Kidney capillary endothelial cell (primary cell): ENCODE measurements at regions not wholly inside any gene's neighbourhood (a gene's known extent, or its start where the extent isn't known, plus 50 kb on each side); places are given as distances from the start of the nearest gene placed in this dataset.

ENCODE experiments used
- DNase-seq: peaks from one replicate; pipeline ENCODE4 v3.0.0-alpha.2; 2018; ENCODE audit warnings: low spot score

DNA sequence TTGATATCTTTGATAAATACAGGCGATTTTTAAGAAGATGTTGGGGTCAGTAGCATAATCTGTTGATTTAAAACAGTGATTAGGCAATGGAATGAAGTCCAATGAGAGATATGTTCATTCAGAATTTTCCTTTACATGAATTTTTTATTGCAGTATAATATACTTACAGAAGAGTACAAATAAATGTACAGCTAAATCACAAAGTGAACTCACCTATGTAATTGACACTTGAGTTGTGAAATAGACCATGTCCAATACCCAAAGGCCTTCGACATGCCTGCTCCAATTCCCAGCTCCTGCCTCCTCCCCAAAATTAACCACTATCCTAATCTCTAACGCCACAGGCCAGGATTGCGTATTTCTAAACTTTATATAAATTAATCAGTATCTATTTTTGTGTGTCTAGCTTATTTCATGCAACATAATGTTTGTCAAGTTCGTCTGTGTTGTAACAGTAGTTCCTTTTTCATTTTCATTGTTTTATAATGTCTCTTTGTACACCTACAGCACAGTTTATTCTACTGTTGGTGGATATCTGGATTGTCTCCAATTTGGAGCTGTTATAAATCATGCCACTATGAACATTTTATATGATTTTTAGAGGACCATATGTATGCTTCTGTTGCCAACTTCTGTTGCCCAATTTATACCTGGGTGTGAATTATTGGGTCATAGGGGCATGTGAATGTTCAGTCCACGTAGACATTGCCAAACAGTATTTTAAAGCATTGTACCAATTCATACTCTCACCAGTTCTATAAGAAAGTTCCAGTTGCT, 208.3 kb downstream of the TLE1 start:
- no peak for DNase-seq

DNA sequence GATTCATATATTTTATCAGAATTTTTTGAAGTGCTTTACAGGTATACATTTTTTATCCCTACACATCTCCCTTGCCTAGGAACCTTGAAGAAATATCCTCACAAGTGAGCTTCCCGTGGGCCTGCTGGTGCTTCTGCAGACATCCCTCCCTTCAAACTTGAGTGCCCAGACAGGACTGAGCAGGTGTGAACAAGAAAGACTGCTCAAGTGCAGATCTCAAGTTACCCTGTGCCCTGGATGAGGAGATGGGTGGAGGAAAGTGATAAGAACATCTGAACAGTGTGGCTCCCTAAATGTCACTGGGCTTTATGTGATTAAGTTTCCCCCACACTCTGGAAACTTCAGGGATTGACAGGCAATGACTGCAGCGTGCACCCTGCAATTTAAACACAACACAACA, 209.8 kb downstream of the TLE1 start:
- DNase-seq, result no peak

DNA sequence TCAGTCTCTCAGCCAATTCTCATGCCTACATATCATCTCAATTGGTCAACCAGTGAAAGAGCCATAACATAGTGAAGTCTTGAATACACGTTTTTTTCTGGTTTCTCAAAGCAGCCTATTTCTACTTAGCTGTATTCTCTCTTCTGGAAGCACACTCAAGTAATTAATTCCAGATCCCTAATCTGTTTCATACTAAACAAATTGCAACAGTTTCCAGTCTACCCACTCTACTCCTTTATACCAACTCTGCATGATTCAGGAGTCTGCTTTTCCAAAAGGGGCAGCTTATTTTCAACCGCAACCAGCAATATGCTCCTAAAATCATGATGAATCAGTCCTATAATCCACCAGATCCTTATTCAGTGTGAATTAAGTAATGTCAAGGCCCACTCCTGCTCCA, 211.7 kb downstream of the TLE1 start:
- no peak for DNase-seq

DNA sequence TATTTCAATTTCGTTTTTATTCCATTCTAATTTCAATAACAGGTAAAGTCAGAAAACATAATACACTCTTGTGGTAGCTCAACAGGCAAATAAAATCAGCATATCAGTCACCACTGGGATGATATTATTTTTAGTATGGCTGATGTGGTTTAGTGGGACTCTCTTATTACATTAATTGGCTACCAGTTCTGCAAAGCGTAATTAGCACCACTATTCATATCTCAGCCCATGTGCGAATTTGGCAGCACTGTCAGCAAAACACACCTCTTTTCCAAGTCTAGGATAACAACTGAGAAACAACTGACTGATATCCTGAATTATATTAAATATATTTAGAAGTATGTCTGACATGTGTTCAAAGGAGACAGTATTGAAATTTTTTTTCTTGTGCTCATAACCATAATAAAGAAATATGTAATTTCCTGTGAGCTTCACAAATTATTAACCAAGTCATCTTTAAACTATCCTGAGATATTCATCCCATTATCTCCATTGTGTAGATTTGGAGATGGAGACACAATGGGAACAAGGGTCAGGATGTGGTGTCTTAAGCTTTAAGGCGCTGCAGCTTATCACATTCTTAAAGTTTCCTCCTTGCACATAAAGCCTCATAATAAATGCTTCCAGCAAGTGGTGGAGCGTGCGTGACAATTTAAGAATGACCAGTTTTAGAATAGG, 212.4 kb downstream of the TLE1 start:
- DNase-seq, result no peak

DNA sequence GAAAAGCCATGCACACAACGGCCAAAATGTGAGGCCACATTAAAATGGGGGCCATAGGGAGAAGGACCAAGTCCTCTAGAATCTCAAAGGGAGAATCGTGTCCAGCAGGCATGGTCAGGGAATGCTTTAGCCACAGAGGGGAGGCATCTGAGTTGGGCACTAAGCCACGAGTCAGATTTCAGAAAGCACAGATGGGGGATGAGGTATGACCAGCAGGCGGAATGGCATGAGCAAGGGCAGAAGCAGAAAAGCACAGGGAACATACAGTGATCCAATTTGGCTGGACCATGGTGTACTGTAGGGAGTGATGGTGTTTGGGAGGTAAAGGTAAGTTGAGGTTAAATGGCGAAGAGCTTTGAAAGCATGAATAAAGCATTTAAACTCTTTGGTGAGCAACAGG, 214.6 kb downstream of the TLE1 start:
- DNase-seq, result no peak

DNA sequence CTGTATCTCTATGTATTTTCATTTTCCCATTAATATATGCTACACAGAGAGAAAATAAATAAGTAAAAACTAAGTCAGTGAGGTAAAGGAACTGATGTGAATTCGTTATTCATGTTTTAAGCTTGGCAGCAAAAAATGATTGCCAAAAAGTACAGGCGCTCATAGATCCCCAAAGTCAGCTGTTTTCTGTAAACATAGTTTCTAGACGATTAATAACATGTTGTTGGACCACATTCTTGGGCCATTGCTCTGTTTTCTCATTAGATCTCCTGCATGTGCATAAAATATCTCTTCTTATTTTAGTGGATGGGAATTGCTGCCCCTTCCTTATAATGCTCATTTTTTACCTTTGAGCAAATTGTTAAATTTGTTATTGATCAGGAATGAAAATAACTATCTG, 215.2 kb downstream of the TLE1 start:
- no peak for DNase-seq

DNA sequence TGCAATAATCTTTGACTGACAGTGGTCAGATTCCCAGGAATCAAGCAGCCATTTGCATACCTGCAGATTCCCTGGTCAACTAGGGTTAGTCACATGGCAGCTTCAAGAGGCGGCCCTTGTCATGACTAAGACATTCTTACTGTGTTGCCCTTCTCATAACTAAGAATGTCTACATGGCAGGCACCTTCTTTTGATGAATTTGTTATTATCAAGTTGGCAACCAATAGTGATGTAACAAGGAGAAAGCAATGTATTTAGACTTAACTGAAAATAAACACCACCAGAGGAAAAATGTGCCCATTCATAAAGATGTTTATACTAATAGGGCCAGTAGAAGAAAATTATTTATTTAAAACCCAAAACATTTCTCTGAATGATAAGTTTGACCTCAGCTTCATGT, 215.6 kb downstream of the TLE1 start:
- DNase-seq, result no peak

DNA sequence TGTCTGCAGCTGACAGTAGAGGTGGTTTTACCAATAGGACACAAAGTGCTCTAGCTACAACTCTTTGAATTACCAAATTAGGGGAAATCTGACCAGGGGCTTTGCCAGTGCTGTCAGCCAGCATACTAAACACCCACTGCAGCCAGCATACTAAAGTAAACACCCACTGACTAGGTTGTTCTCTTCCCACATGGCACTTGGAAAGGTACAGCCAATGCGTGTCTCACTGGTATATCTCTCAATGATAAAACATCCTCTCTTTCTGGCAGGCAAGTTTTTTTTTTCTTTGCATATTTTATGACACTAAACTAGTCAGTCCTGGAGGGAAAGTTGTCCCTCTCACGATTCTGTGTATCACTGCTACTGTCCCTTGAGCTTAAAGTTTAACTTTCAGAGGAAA, 216.1 kb downstream of the TLE1 start:
- no peak for DNase-seq

DNA sequence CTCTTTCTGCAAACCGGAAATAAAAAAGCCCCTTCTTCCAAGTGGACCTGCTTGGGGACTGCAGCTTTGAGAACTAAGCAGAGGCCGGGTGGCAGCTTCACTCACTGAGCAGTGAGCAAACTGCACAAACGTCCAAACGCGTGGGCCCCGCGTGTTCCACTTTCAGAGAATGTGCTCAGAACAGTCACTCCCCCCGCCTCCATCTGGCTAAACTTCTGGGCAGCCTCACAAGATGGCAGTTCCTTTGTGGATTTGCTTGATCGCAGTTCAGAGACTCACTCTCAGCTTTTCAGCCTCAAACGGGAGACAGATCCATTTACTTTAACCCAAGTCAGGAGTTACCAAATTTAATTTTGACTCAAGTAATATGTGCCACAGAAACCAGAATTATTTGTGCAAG, 216.6 kb downstream of the TLE1 start:
- DNase-seq, result no peak

DNA sequence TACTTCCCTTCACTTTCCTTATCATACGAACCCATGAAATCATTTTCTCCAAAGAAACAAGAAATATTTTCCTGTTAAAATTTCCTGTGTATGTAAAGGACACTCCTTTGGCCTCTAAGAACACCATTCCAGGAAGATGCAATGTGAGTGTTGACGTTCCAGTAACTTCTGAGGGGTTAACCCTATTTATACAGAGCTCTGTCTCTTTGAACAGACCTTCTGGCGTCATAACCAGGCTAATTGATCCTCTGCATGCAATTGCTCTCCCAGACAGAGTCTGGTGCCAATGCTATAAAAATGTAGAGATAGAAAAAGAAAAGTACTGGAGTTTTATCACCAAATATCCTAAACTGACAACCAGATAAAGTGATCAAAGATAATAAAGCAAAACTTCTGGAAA, 218.5 kb downstream of the TLE1 start:
- DNase-seq, result no peak

DNA sequence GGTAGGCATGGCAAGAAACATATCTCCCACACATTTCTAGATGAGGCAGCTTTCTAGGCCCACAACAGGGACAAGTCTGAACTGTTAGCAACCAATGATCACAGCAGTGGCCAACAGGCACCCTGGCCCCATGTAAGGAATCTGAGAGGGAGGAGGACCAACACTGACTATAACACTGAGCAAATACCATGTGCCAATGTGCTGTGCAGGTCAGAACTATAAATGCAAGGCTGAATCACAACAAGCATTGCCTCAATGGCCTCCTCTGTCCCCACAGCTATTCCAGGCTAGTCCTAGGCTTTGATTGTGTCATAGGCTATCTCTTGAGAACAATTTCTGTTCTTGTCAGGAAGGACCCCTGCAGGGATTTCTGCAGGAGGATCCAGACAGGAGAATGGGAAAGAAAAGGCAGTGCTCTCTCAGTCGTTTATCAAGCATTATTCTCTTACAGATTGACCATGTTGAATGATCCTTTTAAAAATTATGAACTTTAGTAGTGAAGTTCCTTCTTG, 221.2 kb downstream of the TLE1 start:
- DNase-seq, result no peak

DNA sequence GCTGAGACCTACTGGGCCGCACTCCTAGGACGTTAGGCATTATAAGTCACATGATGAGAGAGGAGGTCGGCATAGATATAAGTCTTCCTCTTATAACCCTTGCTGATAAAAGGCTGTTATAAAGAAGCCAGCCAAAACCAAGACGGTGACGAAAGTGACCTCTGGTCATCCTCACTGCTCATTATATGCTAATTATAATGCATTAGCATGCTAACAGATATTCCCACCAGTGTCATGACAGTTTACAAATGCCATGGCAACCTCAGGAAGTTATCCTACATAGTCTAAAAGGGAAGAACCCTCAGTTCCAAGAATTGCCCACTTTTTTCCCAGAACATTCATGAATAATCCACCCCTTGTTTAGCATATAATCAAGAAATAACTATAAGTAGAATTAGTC, 222.4 kb downstream of the TLE1 start:
- no peak for DNase-seq

DNA sequence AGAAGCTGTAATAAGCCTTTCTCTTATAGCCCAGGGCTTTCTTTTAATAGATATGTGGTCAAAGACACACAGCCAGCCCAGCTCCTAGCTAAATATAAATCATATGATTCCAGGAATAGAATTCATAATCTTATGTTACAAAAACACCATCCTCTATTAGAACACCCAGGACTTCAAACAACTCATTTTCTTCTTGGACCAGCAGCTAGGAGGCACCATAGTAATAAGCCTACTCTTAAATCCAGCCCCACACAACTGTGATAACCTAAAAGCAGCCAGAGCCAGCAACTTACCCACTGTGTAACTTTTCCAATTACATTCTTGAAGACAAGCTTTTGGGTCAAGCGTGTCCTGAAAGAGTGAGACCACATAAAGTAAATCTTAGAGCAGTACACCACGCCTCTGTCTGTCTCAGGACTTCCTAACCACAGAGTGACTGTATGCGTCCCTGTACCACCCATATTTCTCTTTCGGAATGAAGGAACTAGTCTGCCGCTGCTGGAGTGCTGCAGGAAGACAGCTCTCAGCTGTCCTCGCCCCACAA, 223.8 kb downstream of the TLE1 start:
- no peak for DNase-seq

DNA sequence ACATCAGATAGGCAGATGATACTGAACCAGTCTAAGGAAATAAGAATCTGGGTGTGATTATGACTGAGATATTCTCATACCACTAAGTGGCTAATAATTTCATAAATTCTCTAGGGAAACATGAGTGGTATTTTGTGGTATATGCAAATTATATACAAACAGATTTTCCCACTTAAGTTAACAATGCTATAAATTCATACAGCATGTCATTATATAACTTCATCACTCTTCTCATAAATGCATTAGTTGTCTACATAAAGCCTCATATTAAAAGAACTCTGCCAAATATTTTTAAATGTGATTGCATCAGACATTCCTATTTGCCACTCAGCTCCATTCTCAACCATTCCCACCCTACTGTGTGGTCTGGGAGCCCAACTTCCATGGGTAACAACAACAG, 226.5 kb downstream of the TLE1 start:
- DNase-seq, result no peak

DNA sequence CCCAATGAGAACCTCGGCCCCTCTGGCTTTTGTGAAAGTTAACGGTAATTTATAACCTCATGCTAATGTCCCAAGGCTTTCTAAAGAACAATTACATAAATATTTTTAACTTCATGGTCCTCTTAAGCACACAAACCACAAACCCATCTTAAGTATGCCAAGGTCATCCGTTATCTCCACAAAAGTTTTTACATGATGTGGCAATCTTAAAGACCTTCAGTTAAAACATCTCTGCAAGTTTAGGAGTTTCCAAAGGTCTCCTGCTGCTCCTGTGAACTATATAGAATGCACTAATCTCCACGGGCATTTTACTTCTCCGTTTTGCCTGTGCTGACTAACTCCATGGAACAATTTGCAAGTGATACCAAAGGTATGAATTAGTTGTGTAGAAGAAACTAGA, 228.2 kb downstream of the TLE1 start:
- no peak for DNase-seq

DNA sequence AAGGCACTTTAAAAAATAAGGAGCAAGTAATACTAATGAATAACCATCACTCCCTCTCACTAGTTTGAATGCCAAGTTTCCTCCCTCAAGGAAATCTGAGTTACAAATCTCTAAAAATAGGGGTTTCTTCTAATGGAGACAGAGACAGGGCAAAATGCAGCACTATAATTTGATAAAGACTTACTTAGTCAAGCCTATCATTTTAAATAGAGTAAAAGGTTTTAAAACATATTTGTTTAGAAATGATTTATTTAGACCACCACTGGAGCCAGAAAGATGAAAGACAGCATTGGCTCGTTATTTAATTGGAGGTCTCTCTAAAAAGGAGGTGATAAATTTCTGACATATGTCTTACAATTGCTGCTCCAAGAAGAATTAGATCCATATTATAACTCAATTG, 228.7 kb downstream of the TLE1 start:
- no peak for DNase-seq

DNA sequence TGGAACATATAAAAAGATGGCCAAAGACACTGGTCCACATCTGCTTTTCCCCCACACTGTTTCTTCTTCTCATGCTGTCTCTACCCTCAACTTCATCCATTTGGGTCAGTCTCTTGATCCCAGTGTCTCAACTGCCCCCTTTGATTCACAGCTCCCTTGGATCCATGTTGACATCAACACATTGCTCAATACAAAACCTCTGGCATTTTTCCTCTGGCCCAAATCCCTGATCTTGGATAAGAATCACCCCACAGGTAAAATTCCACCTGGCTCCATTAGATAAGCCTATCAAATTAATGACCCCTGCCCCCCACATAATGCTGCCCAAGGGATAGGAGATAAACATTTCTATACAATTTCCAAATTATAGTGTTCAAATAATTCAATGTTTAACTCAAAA, 229.8 kb downstream of the TLE1 start:
- no peak for DNase-seq

DNA sequence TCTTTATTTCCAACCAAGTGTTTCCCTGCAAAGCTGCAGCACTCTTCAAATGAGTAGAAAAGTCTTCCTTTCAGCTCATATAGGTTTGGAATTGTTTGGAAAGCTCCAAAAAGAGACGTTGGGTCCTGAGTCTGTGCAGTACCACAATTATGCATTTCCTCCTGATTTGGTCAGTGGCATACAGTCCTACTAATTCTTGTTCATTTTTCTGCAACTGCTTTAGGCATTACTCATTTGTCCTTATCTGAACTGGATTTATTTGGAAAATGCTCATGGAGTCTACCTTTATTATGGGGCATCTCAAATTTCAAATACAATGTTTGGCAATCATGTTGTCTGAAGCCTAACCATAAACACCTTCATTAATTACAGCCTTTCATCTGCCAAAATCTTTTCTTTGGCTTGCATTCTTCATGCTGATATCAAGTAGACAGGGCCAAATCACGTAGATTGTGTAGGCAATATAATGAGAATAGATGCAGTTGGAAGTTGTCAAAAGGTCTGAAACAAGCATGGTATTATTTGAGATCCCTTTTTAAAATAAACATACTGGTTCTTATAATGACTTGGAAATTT, 232.8 kb downstream of the TLE1 start:
- DNase-seq, result no peak

DNA sequence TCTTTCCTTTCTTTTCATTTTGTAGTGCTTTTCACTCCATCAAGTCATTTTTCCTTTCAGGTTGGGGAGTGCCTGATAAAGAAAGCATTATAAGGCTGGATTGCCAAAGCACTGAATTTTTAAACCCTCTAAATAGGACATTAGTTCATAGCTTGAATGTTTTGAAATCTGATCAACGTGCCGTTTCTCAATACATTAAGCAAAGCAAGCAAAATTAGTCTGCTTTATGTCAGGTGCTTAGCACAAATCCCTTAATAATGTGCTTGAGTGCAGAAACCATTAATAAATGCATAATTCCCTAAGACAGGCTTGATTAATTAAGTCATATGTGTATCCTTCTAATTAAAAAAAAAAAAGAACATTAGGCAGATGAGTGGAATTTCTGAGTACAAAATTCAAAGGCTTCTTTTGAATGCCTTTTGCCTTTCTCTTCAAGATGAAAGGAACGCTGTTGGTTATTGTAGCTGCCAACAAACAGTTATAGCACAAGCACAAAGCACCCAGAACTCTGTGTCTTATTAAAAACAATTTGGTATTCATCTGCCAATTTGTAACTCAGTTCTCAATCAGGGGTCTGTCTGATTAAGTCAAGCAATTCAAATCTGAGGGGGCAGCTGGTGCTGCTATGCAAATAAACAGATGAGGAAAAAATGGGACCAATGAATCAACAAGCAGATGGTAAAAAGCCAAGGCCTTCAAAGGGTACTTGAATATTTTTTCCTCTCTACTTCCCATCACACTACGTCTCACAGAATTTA, 233.7 kb downstream of the TLE1 start:
- DNase-seq, result no peak

DNA sequence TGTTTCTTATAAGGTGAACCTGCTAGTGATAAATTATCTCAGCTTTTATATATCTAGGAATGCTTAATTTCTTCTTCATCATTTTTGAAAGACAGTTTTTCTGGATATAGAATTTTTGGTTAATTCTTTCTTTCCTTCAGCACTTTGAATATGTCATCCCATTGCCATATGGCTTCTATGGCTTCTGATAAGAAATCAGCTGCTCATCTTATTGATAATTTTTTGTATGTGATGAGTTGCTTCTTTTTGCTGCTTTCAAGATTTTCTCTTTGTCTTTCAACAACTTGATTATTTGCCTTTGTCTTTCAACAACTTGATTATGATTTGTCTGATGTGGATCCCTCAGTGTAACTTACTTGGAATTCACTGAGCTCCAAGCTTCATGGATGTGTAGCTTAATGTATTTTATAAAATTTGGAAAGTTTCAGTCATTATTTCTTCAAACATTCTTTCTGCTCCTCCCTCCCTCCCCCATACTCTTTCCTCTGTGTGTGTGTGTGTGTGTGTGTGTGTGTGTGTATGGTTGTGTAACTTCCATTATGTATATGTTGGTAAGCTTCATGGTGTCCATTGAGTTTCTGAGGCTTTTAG, 243.9 kb downstream of the TLE1 start:
- DNase-seq, result no peak

DNA sequence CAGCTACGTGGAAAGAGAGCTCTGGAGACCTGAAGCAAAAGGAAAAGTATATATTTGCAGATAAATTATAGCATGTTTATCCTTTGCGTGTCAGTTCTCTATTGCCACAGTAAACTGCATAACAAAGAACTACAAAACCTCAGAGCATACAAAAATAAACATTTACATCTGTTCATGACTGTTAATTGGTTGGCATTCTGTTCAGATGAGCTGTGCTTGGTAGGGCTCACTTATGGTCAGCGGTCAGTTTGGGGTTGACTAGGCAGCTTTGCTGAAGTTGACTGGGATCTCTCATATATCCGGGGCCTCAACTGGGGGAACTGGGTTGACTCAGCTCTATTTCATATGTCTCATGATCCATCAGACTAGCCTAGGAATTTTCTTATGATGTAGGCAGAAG, 257.7 kb downstream of the TLE1 start:
- no peak for DNase-seq

DNA sequence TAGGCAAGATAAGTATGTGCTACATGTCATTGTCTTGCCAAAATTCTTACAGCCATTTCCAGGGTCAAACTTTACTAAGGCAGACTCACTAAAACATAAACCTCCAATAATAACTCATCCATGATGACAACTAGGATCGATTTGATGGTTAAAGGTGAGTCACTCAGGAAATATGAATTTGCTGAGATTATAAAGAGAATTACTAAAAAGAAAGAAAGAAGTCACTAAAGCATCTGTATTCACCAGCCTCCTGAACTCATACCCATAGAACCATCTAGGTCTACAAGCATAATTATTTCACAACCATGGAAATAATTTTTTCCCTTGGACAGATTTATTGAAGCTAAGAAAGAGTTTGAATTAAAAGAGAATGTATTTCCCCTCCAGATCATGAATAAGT, 258.6 kb downstream of the TLE1 start:
- DNase-seq, result no peak
